Suprapubic skin (tissue), 4 donors: ENCODE measurements at regions not wholly inside any gene's neighbourhood (a gene's known extent, or its start where the extent isn't known, plus 50 kb on each side); places are given as distances from the start of the nearest gene placed in this dataset.

Experiments used
- DNase-seq, 2 donors: peaks; one replicate each; pipeline ENCODE4 v3.0.0-alpha.2; 2019; ENCODE audit warnings: low spot score in 2 of 2
- H3K27ac ChIP-seq: fragments of 200-600 bp; sonication (generic); one replicate; pipeline ENCODE4 v1.5.1; 2019
- H3K27me3 ChIP-seq: fragments of 200-600 bp; sonication (generic); one replicate; pipeline ENCODE4 v1.5.1; 2019
- H3K36me3 ChIP-seq: fragments of 200-600 bp; sonication (generic); one replicate; pipeline ENCODE4 v1.5.1; 2019
- H3K4me1 ChIP-seq: fragments of 200-600 bp; sonication (generic); one replicate; pipeline ENCODE4 v1.5.1; 2019
- H3K4me3 ChIP-seq: fragments of 200-600 bp; sonication (generic); one replicate; pipeline ENCODE4 v1.5.1; 2019; ENCODE audit warnings: mild to moderate bottlenecking
- H3K9me3 ChIP-seq: fragments of 200-600 bp; sonication (generic); one replicate; pipeline ENCODE4 v1.5.1; 2019
- EP300 ChIP-seq: sonication (generic); formaldehyde crosslinking; IDR thresholded peaks from one replicate; pipeline ENCODE4 v1.6.1; 2017; ENCODE audit warnings: antibody characterized with exemption
- POLR2A ChIP-seq, 2 donors: fragments of 450-650 bp; IDR thresholded peaks; one replicate each; pipeline ENCODE4 v1.6.1; 2017; ENCODE audit warnings: antibody characterized with exemption in 2 of 2, mild to moderate bottlenecking in 2 of 2, moderate library complexity in 2 of 2
- POLR2AphosphoS5 ChIP-seq, 3 donors: sonication (generic); formaldehyde crosslinking; IDR thresholded peaks; one replicate each; pipeline ENCODE4 v1.6.1; 2017; ENCODE audit warnings: antibody characterized with exemption in 3 of 3
- WGBS: methylation state at CpG from one replicate; pipeline ENCODE4 v1.1.5; 2018; 5-methylcytosine and 5-hydroxymethylcytosine counted together
- TF ChIP-seq, protein P1 (sequence below), 2 donors: fragments of 200-600 bp in 1 of 2; fragments of 450-650 bp in 1 of 2; sonication (generic) in 1 of 2; IDR thresholded peaks; one replicate each; pipeline ENCODE4 v1.5.1; 2016 to 2019; ENCODE audit warnings: antibody characterized with exemption in 2 of 2, mild to moderate bottlenecking in 1 of 2, moderate library complexity in 1 of 2

DNA sequence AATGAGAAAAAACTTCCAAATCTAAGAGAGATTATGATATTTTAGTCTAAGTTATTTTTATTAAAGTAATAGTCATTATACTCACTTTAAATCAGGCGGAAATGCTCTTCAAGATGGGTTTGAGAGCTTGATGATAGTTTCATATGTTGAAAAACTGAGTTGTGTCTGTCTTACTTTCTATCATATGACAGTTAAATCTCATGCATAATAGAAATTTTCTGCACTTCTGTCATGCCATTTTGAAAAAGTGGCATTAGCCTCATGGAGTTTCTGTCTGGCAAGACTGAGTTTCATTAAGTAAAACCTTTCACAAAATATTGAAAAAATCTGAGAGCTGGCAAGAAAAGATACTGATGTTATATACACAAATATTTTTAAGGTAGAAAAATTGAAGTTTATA is 511.8 kb downstream of the EPHA3 start:
- H3K27ac ChIP-seq: no peak overlapping the region
- no peaks in the 10 kb centered on the region for H3K4me1 ChIP-seq
- no peak overlapping the region for H3K4me3 ChIP-seq
- H3K9me3 ChIP-seq: no peaks in the 10 kb centered on the region
- 98% methylated on average over 1 of the region's 1 CpG for WGBS
- TF ChIP-seq, protein P1, sequence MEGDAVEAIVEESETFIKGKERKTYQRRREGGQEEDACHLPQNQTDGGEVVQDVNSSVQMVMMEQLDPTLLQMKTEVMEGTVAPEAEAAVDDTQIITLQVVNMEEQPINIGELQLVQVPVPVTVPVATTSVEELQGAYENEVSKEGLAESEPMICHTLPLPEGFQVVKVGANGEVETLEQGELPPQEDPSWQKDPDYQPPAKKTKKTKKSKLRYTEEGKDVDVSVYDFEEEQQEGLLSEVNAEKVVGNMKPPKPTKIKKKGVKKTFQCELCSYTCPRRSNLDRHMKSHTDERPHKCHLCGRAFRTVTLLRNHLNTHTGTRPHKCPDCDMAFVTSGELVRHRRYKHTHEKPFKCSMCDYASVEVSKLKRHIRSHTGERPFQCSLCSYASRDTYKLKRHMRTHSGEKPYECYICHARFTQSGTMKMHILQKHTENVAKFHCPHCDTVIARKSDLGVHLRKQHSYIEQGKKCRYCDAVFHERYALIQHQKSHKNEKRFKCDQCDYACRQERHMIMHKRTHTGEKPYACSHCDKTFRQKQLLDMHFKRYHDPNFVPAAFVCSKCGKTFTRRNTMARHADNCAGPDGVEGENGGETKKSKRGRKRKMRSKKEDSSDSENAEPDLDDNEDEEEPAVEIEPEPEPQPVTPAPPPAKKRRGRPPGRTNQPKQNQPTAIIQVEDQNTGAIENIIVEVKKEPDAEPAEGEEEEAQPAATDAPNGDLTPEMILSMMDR (IDR thresholded peaks at IDR 0.05): no peak
- TF ChIP-seq POLR2A (IDR thresholded peaks at IDR 0.05) (no peak), EP300 (no peak), POLR2AphosphoS5 (IDR thresholded peaks at IDR 0.05) (no peak)
- no peaks in the 10 kb centered on the region for H3K36me3 ChIP-seq
- DNase-seq: no peak
- H3K27me3 ChIP-seq: no peaks in the 10 kb centered on the region

- TF ChIP-seq POLR2A (IDR thresholded peaks at IDR 0.05): no peak
- TF ChIP-seq, protein P1 (IDR thresholded peaks at IDR 0.05): no peak
- no peak for TF ChIP-seq EP300
- TF ChIP-seq POLR2AphosphoS5 (IDR thresholded peaks at IDR 0.05): no peak
- WGBS: 74% methylated on average over 4 of the region's 4 CpGs
- Histone ChIP-seq H3K27me3 (no peaks in the 10 kb centered on the region), H3K4me3 (no peak overlapping the region), H3K27ac (no peak overlapping the region), H3K9me3 (no peaks in the 10 kb centered on the region), H3K36me3 (no peaks in the 10 kb centered on the region), H3K4me1 (no peaks in the 10 kb centered on the region)
- no peak for DNase-seq
These were observed 514.8 kb downstream of the EPHA3 start for GRCh38 chr3:89622063-89622700.

GRCh38 chr3:89624494-89624893 is 517.1 kb downstream of the EPHA3 start:
- H3K36me3 ChIP-seq: no peaks in the 10 kb centered on the region
- no peak overlapping the region for H3K4me3 ChIP-seq
- 85% methylated on average over 4 of the region's 4 CpGs for WGBS
- no peaks in the 10 kb centered on the region for H3K9me3 ChIP-seq
- no peaks in the 10 kb centered on the region for H3K27me3 ChIP-seq
- no peaks in the 10 kb centered on the region for H3K4me1 ChIP-seq
- no peak for DNase-seq
- no peak overlapping the region for H3K27ac ChIP-seq
- TF ChIP-seq, protein P1 (IDR thresholded peaks at IDR 0.05): no peak
- TF ChIP-seq POLR2AphosphoS5 (IDR thresholded peaks at IDR 0.05) (no peak), POLR2A (IDR thresholded peaks at IDR 0.05) (no peak)

DNA sequence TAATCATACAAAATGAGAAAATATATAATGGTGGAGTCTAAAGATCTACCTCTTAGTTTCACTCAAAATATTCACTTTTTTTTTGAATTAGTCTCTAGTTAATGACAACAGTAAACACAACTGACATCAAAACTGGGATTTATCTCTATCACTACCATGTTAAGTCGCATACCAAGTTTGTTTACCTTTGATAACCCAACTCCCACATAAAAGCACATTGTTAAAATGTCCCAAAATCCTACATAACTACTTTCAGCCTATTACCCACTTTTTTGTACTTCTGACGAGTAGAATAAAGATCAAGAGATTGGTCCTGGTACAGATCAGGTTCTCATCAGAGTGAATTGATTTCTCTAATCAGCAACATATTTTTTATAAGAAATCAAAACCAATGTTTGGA is 518.5 kb downstream of the EPHA3 start:
- no peaks in the 10 kb centered on the region for H3K27me3 ChIP-seq
- H3K27ac ChIP-seq: no peak overlapping the region
- H3K4me3 ChIP-seq: no peak overlapping the region
- TF ChIP-seq EP300: no peak
- TF ChIP-seq, protein P1 (IDR thresholded peaks at IDR 0.05): no peak
- TF ChIP-seq POLR2AphosphoS5 (IDR thresholded peaks at IDR 0.05): no peak
- TF ChIP-seq POLR2A (IDR thresholded peaks at IDR 0.05): no peak
- 81% methylated on average over 2 of the region's 2 CpGs for WGBS
- no peaks in the 10 kb centered on the region for H3K9me3 ChIP-seq
- no peaks in the 10 kb centered on the region for H3K36me3 ChIP-seq
- DNase-seq: no peak
- no peaks in the 10 kb centered on the region for H3K4me1 ChIP-seq

DNA sequence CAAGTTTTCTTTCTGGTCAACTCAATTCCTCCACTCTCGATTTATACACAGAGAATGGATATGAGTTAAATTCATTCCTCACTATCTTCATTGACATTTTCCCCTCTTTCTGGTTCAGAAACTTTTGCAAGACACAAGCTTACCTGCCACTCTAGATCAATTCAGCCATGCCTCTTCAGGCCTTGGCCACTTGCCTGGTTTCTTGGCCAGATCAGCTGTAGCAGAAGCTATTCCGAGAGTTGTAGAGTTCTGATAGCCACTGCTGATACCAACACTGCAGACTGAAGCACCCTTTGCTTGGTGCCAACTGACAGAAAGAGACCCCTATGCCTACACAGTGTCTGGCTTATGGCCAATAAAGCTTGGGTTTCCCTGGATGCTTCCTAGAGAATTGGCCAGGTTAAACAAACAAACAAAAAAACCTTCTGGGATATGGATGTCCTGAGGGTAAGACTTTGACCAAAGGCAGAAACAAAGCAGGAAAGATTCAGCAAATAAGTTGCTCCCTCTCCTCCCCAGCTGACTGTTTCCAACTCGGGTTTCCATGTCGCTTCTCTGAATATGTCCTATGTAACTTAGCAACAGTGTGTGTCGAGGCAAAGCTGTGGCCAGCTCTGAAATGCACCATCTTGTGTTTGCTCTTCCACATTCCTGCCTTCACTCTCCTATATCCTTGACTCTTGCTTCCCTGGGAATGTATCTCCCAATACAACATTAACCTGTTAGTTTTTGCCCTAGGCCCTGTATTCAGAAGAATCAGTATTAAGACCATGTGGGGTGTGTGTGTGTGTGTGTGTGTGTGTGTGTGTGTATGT is 521.6 kb downstream of the EPHA3 start:
- H3K36me3 ChIP-seq: no peaks in the 10 kb centered on the region
- TF ChIP-seq POLR2A (IDR thresholded peaks at IDR 0.05): no peak
- TF ChIP-seq EP300: no peak
- TF ChIP-seq, protein P1 (IDR thresholded peaks at IDR 0.05): no peak
- TF ChIP-seq POLR2AphosphoS5 (IDR thresholded peaks at IDR 0.05): no peak
- WGBS: 89% methylated on average over 5 of the region's 5 CpGs
- DNase-seq: no peak
- H3K4me1 ChIP-seq: no peaks in the 10 kb centered on the region
- no peaks in the 10 kb centered on the region for H3K27me3 ChIP-seq
- no peak overlapping the region for H3K4me3 ChIP-seq
- no peak overlapping the region for H3K27ac ChIP-seq
- H3K9me3 ChIP-seq: no peaks in the 10 kb centered on the region
